DMS53 treated with DMSO at 0.1 percent for 48 hours (cell line): ENCODE measurements at regions not wholly inside any gene's neighbourhood (a gene's known extent, or its start where the extent isn't known, plus 50 kb on each side); places are given as distances from the start of the nearest gene placed in this dataset.

Experiments
- DNase-seq: peaks from one replicate; lab custom pipeline; 2025; ENCODE audit not compliant: unreplicated experiment; lab: John Stamatoyannopoulos, UW

DNA sequence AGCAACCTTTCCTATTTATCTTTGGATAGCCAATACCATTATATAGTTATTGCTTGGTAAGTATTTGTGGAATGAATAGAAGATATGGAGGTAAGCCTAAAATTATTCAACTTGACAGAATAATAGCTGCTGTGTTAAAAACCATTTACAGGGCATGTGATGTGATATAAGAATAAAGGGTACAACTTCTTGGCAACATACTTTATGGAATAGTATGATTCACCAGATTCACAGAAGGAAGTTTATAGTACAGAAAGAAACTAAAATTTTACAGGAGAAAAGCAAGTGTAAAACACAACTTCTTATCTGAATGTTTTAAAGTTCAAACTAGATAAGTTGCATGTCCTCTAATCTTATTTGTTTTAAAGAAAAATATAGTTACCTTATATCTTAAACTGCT, 186.4 kb upstream of the ZRANB2 start:
- no peak for DNase-seq

DNA sequence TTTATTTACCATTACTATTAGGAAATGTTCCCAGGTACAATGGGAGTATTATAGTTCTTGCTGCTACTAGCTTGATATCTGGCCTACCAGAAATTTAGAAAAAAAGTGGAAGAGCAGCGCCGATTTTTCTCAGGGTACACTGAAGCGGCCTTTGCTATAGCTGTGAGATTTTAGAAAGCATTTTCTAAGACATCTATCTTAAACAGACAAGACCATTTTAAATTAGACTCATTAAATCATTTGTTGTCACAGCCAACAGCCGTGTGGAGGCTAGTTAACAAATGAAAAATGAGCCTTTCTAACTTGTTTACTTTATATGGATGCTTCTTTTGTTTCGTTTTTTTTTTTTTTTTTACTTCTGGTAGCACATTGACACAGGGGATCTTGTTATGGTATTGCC, 183.2 kb upstream of the ZRANB2 start:
- DNase-seq, result no peak

DNA sequence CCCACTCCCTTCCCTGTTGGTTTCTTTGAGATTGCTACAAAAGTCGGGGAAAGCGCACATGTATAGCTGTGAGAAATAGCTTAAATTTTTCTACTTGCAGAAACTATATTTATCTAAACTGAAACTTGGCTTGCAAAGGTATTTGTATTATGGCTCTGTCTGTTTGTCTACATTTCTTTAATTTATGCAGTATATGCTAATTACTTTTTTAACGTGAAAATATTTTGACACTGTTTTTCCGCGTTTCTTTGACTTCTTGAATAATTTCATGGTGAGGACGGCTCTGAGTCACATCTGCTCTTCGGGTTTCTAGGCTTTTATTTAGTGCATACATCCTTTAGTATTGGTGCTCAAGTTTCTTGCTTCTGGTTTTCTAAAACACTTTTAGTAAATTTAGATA, 182.1 kb upstream of the ZRANB2 start:
- no peak for DNase-seq

DNA sequence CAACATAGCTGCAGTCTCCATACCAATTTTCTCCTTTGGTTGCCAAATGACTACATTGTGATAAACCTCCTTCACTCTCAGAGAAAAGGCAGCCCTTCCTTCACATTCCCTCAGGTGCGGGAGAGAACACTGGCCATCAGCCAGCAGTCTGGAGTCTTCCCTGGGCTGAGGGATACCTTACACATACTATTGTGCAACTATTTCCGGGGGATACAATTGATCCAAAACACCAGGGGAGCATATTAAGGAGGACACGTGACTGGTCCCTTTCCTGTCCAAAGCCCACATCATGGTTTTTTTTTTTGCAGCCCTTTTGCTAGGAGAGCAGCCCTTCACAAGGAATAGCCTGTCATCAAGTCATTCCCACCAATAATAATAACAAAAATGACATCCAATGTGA, 172.1 kb upstream of the ZRANB2 start:
- DNase-seq, result no peak

DNA sequence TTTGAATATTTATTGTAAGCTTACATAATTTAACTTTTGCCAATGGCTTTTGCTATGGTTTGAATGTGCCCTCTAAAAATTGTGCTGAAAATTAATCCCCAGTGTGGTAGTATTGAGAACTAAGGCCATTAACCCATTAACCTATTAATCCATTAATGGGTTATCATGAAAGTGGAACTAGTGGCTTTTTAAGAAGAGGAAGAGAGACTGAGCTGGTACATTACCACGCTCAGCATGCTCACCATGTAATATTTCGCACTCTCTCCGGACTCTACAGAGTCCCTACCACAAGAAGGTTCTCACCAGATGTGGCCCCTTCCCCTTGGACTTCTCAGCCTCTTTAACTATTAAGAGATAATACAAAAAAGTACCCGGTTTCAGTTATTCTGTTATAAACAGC, 164.4 kb upstream of the ZRANB2 start:
- no peak for DNase-seq

DNA sequence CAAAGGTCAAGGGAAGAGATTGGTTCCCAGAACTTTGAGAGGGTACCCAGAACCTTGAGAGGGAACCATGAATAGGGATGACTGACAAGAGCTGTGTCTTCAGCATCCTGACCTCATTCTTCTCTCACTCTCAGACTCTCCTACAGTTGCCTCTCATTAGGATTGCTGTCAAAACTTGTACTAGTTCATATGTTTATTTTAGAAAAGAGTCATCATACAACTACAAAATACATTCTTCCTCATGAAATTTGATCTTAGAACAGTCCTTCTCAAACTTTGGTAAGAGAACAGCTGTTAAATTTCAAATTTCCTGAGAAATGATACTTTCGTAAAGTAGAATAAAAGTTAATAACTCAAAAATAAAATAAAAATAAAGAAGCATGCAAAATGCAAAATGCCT, 161.4 kb upstream of the ZRANB2 start:
- DNase-seq, result no peak

- DNase-seq, result no peak
Observed at GRCh38 chr1:71240656-71241055, 159.8 kb upstream of the ZRANB2 start.

DNA sequence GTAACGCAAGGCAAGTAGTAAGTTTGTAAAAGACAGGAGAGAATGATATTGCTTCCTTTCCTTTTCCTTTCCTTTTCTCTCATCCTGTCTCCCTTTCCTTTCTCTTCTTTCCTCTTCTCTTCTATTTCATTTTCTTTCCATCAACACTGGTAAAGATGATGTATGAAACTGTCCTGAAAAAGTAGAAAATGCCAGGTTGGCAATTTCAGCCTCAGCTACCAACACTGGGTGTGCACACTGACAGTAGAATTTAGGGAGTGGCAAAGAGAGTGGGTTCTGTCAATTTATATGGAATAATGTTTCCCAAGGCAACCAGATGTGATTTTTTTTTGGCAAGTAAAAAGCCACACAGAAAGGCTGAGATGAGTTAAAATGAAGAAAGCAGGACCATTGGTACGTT, 155.7 kb upstream of the ZRANB2 start:
- no peak for DNase-seq

DNA sequence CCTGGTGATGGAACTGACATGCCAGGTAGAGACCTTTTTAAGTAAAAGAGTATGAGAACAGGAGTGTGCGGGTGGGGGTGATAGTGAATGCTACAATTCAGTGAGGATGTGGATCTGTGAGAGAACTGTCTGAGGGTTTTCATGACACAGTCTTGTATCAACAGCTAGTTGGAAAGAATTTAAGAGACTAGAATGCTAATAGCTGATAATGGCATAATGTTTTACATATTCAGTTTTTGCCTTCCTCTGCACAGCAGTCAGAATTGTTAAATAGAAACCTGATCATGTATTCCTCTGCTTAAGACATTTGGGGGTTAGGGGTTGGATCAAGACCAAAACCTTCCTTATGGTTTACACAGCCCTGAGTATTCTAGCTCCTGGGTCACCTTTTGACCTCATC, 152.8 kb upstream of the ZRANB2 start:
- no peak for DNase-seq

DNA sequence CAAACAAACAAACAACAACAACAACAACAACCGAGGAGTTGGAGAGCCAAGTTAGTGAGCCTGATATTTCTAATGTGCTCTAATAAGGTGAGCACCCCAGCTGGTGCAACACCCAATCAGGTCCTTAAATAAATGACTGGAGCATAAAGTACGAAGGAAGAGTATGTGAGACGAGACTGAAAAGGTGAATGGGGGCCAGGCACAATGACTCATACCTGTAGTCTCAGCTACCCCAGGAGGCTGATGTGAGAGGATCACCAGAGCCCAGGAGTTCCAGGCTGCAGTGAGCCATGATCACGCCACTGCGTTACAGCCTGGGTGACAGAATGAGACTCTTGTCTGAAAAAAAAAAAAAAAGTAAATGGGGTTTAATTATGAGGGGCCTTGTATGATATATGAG, 152.0 kb upstream of the ZRANB2 start:
- no peak for DNase-seq

DNA sequence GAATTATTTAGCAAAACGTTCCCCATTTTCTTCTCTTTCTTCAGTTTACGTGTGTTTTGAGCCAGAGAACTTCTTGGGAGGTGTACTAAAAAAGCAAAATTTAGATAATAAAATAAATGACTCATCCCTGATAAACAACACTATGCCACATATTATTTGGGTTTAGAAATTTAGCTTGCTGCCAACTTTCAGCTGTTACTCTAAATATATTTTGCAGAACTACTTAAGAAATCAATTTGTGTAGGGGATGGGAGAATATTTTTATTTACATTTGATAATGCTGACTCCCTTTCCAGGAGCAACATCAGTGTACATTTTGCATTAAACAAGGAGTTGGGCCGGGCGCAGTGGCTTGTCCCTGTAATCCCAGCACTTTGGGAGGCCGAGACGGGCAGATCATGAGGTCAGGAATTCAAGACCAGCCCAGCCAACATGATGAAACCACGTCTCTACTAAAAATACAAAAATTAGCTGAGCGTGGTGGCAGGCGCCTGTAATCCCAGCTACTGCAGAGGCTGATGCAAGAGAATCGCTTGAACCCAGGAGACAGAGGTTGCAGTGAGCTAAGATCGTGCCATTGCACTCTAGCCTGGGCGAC, 151.4 kb upstream of the ZRANB2 start:
- no peak for DNase-seq

GRCh38 chr1:71231751-71232150, 150.9 kb upstream of the ZRANB2 start:
- no peak for DNase-seq

GRCh38 chr1:71228742-71229365, 148.0 kb upstream of the ZRANB2 start:
- no peak for DNase-seq

- no peak for DNase-seq
Observed at GRCh38 chr1:71228241-71228640, 147.4 kb upstream of the ZRANB2 start.

DNA sequence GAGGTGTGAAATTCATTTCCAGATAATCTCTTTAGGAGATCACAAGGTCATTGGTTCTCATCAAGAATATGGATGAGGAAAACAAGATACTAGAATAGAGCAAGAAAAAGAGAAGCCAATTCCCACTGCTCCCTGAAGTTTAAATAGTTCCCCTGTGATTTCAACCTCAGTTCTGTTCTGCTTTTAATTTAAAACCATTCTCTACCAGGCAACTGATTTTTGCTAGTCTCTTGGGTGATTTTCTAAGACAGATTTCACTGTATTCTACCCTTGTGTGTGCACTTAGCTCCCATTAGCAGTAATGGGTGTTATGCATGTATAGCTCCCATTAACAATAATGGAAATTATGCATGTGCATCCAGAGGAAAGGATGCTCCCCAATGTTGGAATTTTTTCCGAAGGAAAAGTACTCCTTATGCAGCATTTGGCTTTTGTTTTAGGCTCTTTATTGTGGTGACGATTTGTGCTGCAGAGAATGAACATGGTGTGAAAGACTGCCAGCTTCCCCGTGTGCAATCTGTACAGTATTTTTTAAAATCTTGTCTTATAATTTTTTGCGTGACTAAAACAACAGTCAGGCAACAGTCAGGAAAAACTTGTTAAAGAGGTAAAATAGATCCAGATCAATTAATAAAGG, 144.0 kb upstream of the ZRANB2 start:
- no peak for DNase-seq

DNA sequence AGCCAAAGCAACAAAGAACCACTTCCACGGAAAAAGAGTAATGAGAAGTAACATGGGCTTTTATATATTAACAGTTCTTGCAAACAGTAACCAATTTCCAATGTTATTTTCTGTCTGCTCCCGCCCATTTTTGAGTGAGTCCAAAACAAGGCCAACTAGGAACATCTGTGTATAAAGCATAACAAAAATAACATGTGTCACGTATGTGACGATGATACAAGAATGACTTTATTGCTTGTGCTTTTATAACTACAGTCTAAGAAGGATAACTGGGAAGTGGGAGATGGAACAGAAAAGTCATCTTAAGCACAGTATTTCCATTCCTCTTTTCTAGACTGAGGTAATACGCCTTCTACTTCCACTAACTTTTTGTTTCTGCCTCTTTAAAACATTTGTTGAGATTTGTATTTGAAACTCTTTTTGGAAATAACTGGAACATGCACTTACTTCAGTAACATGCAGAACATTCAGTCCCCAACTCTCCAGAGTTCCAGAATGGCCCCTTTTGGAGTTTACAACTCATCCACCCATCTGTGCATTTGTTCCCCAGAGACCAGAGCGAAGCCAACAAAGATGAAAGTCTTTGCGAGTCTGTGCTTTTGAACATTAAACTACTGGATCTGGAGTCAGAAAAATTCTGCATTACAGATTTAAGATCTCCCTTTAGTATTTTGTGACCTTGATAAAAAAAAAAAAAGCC, 143.0 kb upstream of the ZRANB2 start:
- no peak for DNase-seq

- DNase-seq, result no peak
Observed at GRCh38 chr1:71222668-71223067, 141.8 kb upstream of the ZRANB2 start.

GRCh38 chr1:71210718-71211117, 129.9 kb upstream of the ZRANB2 start:
- no peak for DNase-seq

GRCh38 chr1:71203241-71203640, 122.4 kb upstream of the ZRANB2 start:
- DNase-seq, result no peak

GRCh38 chr1:71200503-71200902, 119.7 kb upstream of the ZRANB2 start:
- DNase-seq, result no peak

GRCh38 chr1:71196685-71197084, 115.8 kb upstream of the ZRANB2 start:
- DNase-seq, result peak; percentile 50

DNA sequence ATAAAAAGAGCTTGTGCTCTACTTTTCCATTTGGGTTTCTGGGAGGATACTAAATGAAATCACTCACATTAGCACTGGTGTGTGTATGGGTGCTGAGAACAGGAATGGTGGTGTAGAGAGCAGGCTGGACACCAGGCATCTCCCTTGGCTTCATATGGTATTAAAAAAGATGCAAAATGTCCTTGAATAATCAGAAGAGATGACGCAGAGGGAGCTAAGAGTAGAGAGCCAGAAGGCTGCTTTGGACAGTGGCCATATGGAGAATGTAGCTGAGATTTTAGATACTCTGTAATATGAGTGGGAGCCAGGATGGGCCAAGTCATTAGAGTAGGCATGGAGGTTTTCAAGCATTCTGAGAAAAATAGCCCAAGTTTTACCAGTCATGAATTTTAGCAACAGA, 112.3 kb upstream of the ZRANB2 start:
- DNase-seq, result no peak
